WI38 (cell line): ENCODE measurements at regions not wholly inside any gene's neighbourhood (a gene's known extent, or its start where the extent isn't known, plus 50 kb on each side); places are given as distances from the start of the nearest gene placed in this dataset.

ENCODE experiments used
- H3K4me3 ChIP-seq: 2 replicates; pipeline ENCODE4 v1.5.1; 2011; ENCODE audit warnings: low read depth, mild to moderate bottlenecking, control low read depth, low read length
- TF ChIP-seq, protein P1 (sequence below): IDR thresholded peaks from 2 replicates; pipeline ENCODE4 v1.5.1; 2012; ENCODE audit warnings: low read depth, mild to moderate bottlenecking, control low read depth, low read length

DNA sequence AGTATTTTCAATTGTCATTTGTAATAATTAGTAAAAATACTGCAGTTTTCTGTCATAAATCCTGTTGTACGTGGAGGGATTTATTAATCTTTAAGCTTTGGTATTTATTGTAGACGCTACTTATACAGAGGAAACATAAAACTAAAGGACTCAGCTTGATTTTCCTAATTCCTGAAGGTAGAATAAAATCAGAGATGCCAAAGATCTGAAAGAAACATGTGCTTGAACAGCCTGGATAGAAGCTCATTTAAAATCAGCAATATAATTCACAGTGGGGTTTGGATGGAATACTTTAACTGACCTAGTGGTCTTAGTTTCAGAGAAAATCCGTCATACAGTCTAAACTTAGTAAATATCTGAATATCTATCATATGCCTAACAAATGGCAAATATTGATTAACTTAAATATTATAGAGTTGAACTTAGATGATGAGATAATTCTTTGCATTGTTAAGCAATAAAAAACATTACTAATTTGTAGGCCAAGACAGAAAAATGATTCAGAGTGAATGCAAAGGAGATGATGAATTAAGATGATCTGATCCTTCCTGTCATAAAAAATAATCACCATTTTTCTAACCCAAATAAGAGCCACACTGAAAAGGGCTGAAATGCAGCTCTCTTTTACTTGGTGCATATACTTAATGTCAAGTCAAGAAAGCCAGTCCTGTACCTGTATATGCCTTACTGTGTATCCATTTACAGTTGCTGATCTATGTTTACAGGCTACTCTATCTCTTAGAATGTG lies 397.1 kb upstream of the DCN start:
- TF ChIP-seq, protein P1, sequence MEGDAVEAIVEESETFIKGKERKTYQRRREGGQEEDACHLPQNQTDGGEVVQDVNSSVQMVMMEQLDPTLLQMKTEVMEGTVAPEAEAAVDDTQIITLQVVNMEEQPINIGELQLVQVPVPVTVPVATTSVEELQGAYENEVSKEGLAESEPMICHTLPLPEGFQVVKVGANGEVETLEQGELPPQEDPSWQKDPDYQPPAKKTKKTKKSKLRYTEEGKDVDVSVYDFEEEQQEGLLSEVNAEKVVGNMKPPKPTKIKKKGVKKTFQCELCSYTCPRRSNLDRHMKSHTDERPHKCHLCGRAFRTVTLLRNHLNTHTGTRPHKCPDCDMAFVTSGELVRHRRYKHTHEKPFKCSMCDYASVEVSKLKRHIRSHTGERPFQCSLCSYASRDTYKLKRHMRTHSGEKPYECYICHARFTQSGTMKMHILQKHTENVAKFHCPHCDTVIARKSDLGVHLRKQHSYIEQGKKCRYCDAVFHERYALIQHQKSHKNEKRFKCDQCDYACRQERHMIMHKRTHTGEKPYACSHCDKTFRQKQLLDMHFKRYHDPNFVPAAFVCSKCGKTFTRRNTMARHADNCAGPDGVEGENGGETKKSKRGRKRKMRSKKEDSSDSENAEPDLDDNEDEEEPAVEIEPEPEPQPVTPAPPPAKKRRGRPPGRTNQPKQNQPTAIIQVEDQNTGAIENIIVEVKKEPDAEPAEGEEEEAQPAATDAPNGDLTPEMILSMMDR = no peak
- H3K4me3 ChIP-seq = no peak overlapping the region

DNA sequence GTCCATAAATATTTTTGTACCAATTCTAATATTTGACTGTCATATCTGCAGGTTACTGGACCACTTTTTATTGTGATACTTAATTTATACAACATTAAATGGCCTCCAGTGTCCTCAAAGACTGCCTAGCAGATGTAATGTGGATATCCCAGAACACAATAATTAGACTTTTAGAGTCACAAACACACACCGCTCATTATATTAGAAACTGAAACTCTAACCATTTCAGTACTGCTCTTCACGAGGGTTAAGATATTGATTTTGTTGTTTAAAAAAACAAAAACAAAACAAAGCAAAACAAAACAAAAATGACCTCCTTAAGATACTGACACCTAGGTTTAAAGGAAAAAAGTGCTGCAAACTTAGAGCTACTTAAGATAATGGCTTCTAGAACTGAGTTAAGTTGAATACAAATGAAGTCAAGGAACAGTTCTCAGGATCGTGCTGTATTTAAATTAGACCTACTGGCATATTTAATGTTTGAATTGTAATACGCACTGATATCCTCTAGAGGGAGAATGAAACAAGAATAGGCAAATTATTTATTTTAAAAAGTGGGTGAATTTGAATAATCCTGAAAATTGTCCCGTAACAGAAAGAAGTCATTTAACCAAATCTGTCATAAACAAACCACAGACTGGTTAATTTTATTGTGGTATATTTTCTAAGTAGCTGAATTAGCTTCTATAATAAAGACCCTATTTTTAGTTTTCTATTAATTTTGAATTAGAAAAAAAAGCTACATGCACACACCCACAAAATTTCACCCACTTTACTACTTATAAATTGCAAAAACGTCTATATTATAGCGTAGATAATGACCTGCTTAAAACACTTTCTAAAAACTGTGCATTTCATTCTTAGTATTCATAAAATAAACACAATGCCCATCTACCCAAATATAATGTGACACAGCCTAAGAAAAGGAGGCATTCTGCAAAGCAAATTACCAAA lies 395.2 kb upstream of the DCN start:
- TF ChIP-seq, protein P1 = peak; percentile 29; the same call in 1 of the 2 replicates
- H3K4me3 ChIP-seq = peak overlapping the region; percentile 15; the same call in 1 of the 2 replicates

DNA sequence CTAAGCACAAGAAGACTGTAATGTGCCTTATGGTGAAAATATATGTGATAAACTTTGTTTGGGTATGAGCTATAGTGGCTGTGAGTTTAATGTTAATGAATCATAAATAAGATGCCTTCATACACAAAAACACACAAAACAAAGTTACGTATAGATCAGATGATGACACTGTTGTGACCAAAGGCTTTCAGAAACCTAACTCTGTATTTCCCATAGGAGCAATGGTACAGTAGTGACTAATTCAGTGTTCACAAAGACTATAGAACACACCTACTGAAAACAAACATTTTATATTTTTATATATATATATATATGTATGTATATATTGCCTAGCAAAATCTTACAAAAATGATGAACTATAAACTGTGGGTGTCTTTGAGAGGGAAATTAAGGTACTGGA lies 393.8 kb upstream of the DCN start:
- no peak overlapping the region for H3K4me3 ChIP-seq
- TF ChIP-seq, protein P1 = no peak

DNA sequence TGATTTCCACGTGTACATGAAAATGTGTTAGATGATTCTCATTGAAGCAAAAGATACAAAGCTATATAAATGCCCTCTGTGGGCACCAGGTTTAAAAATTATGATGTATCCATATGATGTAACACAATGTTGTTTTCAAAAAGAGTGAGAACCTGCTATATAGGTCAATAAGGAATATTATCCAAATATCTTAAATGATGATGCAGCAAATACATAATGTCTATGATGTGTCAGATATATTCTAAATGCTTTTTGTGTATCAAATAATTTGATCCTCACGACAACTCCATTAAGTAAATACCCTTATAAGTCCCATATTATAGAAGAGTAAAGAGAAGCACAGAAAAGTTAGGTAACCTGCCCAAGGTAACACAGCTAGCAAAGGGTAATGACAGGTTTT lies 393.0 kb upstream of the DCN start:
- no peak overlapping the region for H3K4me3 ChIP-seq
- TF ChIP-seq, protein P1 = no peak

DNA sequence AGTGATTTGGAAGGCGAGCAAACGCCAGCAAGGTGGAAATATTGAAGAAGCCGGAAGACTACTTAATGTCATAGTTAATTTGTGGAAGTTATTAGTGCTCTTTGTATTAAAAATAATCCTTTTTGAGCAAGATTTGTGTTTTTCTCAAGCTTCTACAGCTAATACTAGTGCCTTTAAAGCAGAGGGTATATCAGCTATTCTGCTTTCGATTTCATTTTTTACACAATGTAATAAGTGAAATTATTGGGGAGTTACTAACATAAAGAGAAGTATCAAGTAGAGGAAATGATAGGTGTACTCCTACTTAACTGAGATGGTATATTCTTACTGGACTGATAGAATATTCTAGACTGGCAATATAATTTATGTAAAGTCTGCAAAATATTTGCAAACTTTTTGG lies 392.4 kb upstream of the DCN start:
- TF ChIP-seq, protein P1 = no peak

DNA sequence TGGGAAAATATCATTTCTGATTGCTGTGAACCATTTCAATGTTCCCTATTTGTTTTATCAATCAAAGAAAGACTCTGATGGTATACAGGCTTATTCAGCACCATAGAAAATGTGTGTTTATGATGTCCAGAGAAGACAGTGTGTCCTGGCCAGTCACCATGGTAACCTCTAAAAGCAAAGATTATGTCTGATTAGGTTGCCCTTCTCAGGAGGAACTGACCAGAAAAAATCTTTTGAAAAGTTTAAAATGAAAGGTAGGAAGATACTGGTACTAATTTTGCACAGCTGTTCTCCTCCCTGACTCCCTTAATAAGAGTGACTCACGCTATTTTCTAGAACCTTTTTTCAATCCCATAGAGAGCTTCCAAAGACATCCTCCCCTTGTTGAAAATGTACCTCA lies 391.8 kb upstream of the DCN start:
- TF ChIP-seq, protein P1 = no peak
- no peak overlapping the region for H3K4me3 ChIP-seq

More for the DNA sequence above, 392.4 kb upstream of the DCN start:
- H3K4me3 ChIP-seq = no peak overlapping the region

DNA sequence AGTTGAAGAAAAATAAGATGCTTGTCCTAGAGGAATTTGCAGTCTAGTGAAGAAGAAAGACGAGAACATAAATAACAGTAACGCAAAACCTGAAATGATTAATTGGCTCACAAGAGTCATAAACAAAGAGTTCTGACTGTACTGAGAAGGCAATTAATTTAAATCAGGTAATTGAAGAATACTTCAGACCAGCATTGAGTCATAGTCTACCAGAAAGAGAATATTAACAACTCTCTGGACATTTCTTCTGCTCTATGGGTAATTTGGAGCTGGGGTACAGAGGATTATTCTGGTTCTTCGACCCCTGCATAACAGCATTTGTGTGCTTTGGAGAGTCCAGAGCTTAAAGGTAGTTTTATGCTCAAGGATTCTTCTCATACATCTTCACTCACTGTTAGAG lies 390.3 kb upstream of the DCN start:
- TF ChIP-seq, protein P1 = no peak
- no peak overlapping the region for H3K4me3 ChIP-seq
